H1 (cell line): ENCODE measurements at regions not wholly inside any gene's neighbourhood (a gene's known extent, or its start where the extent isn't known, plus 50 kb on each side); places are given as distances from the start of the nearest gene placed in this dataset.

Experiments
- CTCF ChIA-PET: fragments of 300-600 bp; sonication (Branson Sonifier 250); formaldehyde crosslinking; loops from one replicate; lab custom pipeline; 2021; ENCODE audit not compliant: partially characterized antibody; lab: Charles Lee
- POLR2A ChIA-PET: fragments of 300-600 bp; sonication (Branson Sonifier 250); formaldehyde crosslinking; loops from one replicate; lab custom pipeline; 2021; ENCODE audit warnings: inconsistent platforms; ENCODE audit not compliant: partially characterized antibody; lab: Charles Lee
- DNase-seq, 2 experiments: peaks; one replicate each; pipeline versions ENCODE4 v3.0.0 to v3.0.0-alpha.2; 2010 to 2022; ENCODE audit warnings: low spot score in 2 of 2, low read depth in 1 of 2, mixed read lengths in 1 of 2
- FAIRE-seq: peaks from 2 replicates; lab custom pipeline; 2011; peaks lifted over from hg19 to GRCh38; lab: Jason Lieb, UNC
- H2AFZ ChIP-seq: 2 replicates; pipeline ENCODE4 v1.8.1; 2012; ENCODE audit warnings: low read length, inconsistent platforms
- H2AK5ac ChIP-seq: 2 replicates; pipeline ENCODE4 v1.6.1; 2013; ENCODE audit warnings: low read depth, low read length
- H2BK120ac ChIP-seq: replicated peaks from 2 replicates; pipeline ENCODE3; 2013; ENCODE audit warnings: low read depth, low read length, inconsistent platforms
- H2BK12ac ChIP-seq: 2 replicates; pipeline ENCODE4 v1.6.1; 2013; ENCODE audit warnings: low read depth, low read length
- H2BK15ac ChIP-seq: 2 replicates; pipeline ENCODE4 v1.6.1; 2013; ENCODE audit warnings: low read length
- H2BK20ac ChIP-seq: 2 replicates; pipeline ENCODE4 v1.6.1; 2013; ENCODE audit warnings: low read length
- H2BK5ac ChIP-seq: 2 replicates; pipeline ENCODE4 v1.6.1; 2013; ENCODE audit warnings: low read depth, low read length
- H3K14ac ChIP-seq: 2 replicates; pipeline ENCODE4 v1.6.1; 2013; ENCODE audit warnings: inconsistent platforms; ENCODE audit not compliant: insufficient read length
- H3K18ac ChIP-seq: 2 replicates; pipeline ENCODE4 v1.6.1; 2013; ENCODE audit warnings: low read length; ENCODE audit errors: extremely low read depth
- H3K23ac ChIP-seq: 2 replicates; pipeline ENCODE4 v1.6.1; 2013; ENCODE audit warnings: inconsistent platforms; ENCODE audit not compliant: insufficient read length
- H3K23me2 ChIP-seq: 2 replicates; pipeline ENCODE4 v1.6.1; 2013; ENCODE audit warnings: low read depth, low read length
- H3K27ac ChIP-seq: 2 replicates; pipeline ENCODE4 v1.6.1; 2011; ENCODE audit warnings: low read depth, low read length, inconsistent platforms
- H3K27me3 ChIP-seq, 4 experiments: replicated peaks in 1 of 4; 1 replicate in 1 of 4; 2 replicates in 3 of 4; pipeline versions ENCODE4 v1.6.1 to v1.8.1; 2011 to 2013; ENCODE audit warnings: low read length in 3 of 4, mild to moderate bottlenecking in 3 of 4, inconsistent platforms in 2 of 4, mixed read lengths in 2 of 4, moderate library complexity in 1 of 4; ENCODE audit not compliant: control insufficient read depth in 3 of 4, insufficient read depth in 3 of 4; ENCODE audit errors: extremely low read depth in 1 of 4
- H3K36me3 ChIP-seq, 4 experiments: 2 replicates each; pipeline versions ENCODE4 v1.6.1 to v1.8.1; 2011 to 2013; ENCODE audit warnings: mild to moderate bottlenecking in 4 of 4, low read length in 3 of 4, moderate library complexity in 2 of 4, control low read depth in 1 of 4, inconsistent platforms in 1 of 4; ENCODE audit not compliant: insufficient read depth in 4 of 4, control insufficient read depth in 2 of 4
- H3K4ac ChIP-seq: replicated peaks from 2 replicates; pipeline ENCODE3; 2013; ENCODE audit warnings: low read length, low read depth, mixed read lengths, inconsistent platforms; ENCODE audit not compliant: insufficient read length
- H3K4me1 ChIP-seq, 4 experiments: replicated peaks in 1 of 4; 1 replicate in 1 of 4; 2 replicates in 3 of 4; pipeline versions ENCODE4 v1.6.1 to v1.8.1; 2011 to 2013; ENCODE audit warnings: low read length in 3 of 4, inconsistent platforms in 2 of 4, mixed read lengths in 1 of 4; ENCODE audit not compliant: insufficient read depth in 4 of 4, control insufficient read depth in 3 of 4
- H3K4me2 ChIP-seq, 2 experiments: 2 replicates each; pipeline versions ENCODE4 v1.6.1 to v1.8.1; 2011 to 2013; ENCODE audit warnings: low read depth in 2 of 2, low read length in 2 of 2, control low read depth in 1 of 2, inconsistent platforms in 1 of 2, mild to moderate bottlenecking in 1 of 2; ENCODE audit not compliant: insufficient read depth in 1 of 2
- H3K4me3 ChIP-seq, 4 experiments: fragments of 200-600, 300-600 bp in 1 of 4; sonication (generic), shearing (Covaris generic), sonication (Bioruptor Twin) in 1 of 4; 2 replicates each; pipeline versions ENCODE4 v1.5.1 to v1.8.1; 2011 to 2016; ENCODE audit warnings: low read length in 4 of 4, low read depth in 3 of 4, control low read depth in 2 of 4, inconsistent platforms in 2 of 4, mild to moderate bottlenecking in 2 of 4, mixed read lengths in 1 of 4, moderate library complexity in 1 of 4; ENCODE audit not compliant: insufficient read depth in 2 of 4; ENCODE audit errors: extremely low read depth in 1 of 4
- H3K56ac ChIP-seq: replicated peaks from 2 replicates; pipeline ENCODE3; 2013; ENCODE audit warnings: low read depth, mild to moderate bottlenecking, mixed read lengths, low read length, inconsistent platforms; ENCODE audit not compliant: insufficient read length
- H3K79me1 ChIP-seq: 2 replicates; pipeline ENCODE4 v1.6.1; 2013; ENCODE audit warnings: low read depth, low read length, control low read depth
- H3K79me2 ChIP-seq, 2 experiments: 2 replicates each; pipeline versions ENCODE4 v1.6.1 to v1.8.1; 2012 to 2013; ENCODE audit warnings: low read length in 2 of 2, mild to moderate bottlenecking in 2 of 2, inconsistent platforms in 1 of 2; ENCODE audit not compliant: insufficient read depth in 2 of 2, control insufficient read depth in 1 of 2
- H3K9ac ChIP-seq, 4 experiments: replicated peaks in 1 of 4; 1 replicate in 1 of 4; 2 replicates in 3 of 4; pipeline versions ENCODE4 v1.6.1 to v1.8.1; 2011 to 2013; ENCODE audit warnings: low read depth in 3 of 4, low read length in 3 of 4, control low read depth in 2 of 4, mild to moderate bottlenecking in 2 of 4, moderate library complexity in 2 of 4, inconsistent platforms in 1 of 4; ENCODE audit errors: extremely low read depth in 1 of 4
- H3K9me3 ChIP-seq, 2 experiments: 2 replicates each; pipeline versions ENCODE4 v1.6.1 to v1.8.1; 2012 to 2013; ENCODE audit warnings: mild to moderate bottlenecking in 2 of 2, moderate library complexity in 2 of 2, control low read depth in 1 of 2, inconsistent platforms in 1 of 2, low read depth in 1 of 2, low read length in 1 of 2, mixed read lengths in 1 of 2; ENCODE audit not compliant: insufficient read depth in 2 of 2
- H4K20me1 ChIP-seq, 2 experiments: replicated peaks in 1 of 2; 2 replicates each; pipeline versions ENCODE3 to v1.8.1; 2011 to 2013; ENCODE audit warnings: inconsistent platforms in 2 of 2, low read length in 2 of 2, mild to moderate bottlenecking in 1 of 2; ENCODE audit not compliant: insufficient read depth in 2 of 2, control insufficient read depth in 1 of 2
- H4K5ac ChIP-seq: 2 replicates; pipeline ENCODE4 v1.6.1; 2013; ENCODE audit warnings: low read length, low read depth, mixed read lengths, inconsistent platforms; ENCODE audit not compliant: insufficient read length
- H4K8ac ChIP-seq: 2 replicates; pipeline ENCODE4 v1.8.0; 2013; ENCODE audit warnings: mild to moderate bottlenecking, moderate library complexity, low read length, inconsistent platforms; ENCODE audit not compliant: insufficient read depth; ENCODE audit errors: extremely low read depth
- H4K91ac ChIP-seq: replicated peaks from 2 replicates; pipeline ENCODE3; 2013; ENCODE audit warnings: low read length, mixed read lengths, inconsistent platforms; ENCODE audit not compliant: insufficient read length
- ASH2L ChIP-seq: fragments of 200-600, 300-600 bp; sonication (generic); IDR thresholded peaks from one replicate; pipeline ENCODE4 v1.7.1; 2017; ENCODE audit warnings: low read length
- CBX8 ChIP-seq: fragments of 300-800, 300-1000 bp; sonication (generic); IDR thresholded peaks from 2 replicates; pipeline ENCODE4 v1.7.1; 2016; ENCODE audit warnings: low read depth, low read length, borderline replicate concordance
- FOSL1 ChIP-seq: IDR thresholded peaks from 2 replicates; pipeline ENCODE4 v1.6.1; 2011; ENCODE audit warnings: mild to moderate bottlenecking, low read depth, low read length, moderate library complexity; ENCODE audit not compliant: insufficient read depth
- GTF2F1 ChIP-seq: IDR thresholded peaks from 2 replicates; pipeline ENCODE4 v1.6.1; 2012; ENCODE audit warnings: low read depth, low read length, improper control_type of control experiment, borderline replicate concordance
- KDM1A ChIP-seq: fragments of 200-600, 300-600 bp; sonication (generic); IDR thresholded peaks from 2 replicates; pipeline ENCODE4 v1.7.1; 2016; ENCODE audit warnings: mild to moderate bottlenecking, low read length, borderline replicate concordance
- KDM4A ChIP-seq: IDR thresholded peaks from one replicate; pipeline ENCODE4 v1.7.1; 2012; ENCODE audit warnings: low read depth, mild to moderate bottlenecking, moderate library complexity, low read length, inconsistent platforms; ENCODE audit not compliant: severe bottlenecking
- KDM5A ChIP-seq: fragments of 200-600 bp; IDR thresholded peaks from 2 replicates; pipeline ENCODE4 v1.7.1; 2012; ENCODE audit warnings: mild to moderate bottlenecking, low read length, inconsistent platforms, mixed read lengths
- NANOG ChIP-seq: IDR thresholded peaks from 2 replicates; pipeline ENCODE4 v1.6.1; 2011; ENCODE audit warnings: low read length, low read depth, mild to moderate bottlenecking, inconsistent platforms; ENCODE audit not compliant: insufficient read depth, poor library complexity, severe bottlenecking
- SP4 ChIP-seq: IDR thresholded peaks from 2 replicates; pipeline ENCODE4 v1.6.1; 2012; ENCODE audit warnings: low read length, inconsistent platforms
- TAF7 ChIP-seq: optimal IDR thresholded peaks from 2 replicates; pipeline ENCODE3; 2011; ENCODE audit warnings: low read depth, mild to moderate bottlenecking, inconsistent platforms, low read length, moderate library complexity, borderline replicate concordance
- TCF12 ChIP-seq: IDR thresholded peaks from 2 replicates; pipeline ENCODE4 v1.6.1; 2011; ENCODE audit warnings: low read depth, mild to moderate bottlenecking, low read length
- TEAD4 ChIP-seq: IDR thresholded peaks from 2 replicates; pipeline ENCODE4 v1.6.1; 2012; ENCODE audit warnings: low read depth, low read length, inconsistent platforms, mixed read lengths
- WGBS, 2 experiments: shearing (Covaris generic) in 1 of 2; methylation state at CpG; one replicate each; pipeline versions ENCODE4 v1.1.6 to v1.1.7; 2013 to 2015; ENCODE audit warnings: low lambda C conversion rate in 2 of 2, mixed read lengths in 2 of 2, inconsistent platforms in 1 of 2, low coverage in 1 of 2, missing lambda C conversion rate in 1 of 2; ENCODE audit not compliant: insufficient replicate concordance in 2 of 2, insufficient coverage in 1 of 2, insufficient read length in 1 of 2; ENCODE audit errors: extremely low coverage in 1 of 2, missing lambda C conversion rate in 1 of 2; 5-methylcytosine and 5-hydroxymethylcytosine counted together
- TF ChIP-seq, protein P1 (sequence below): IDR thresholded peaks from 2 replicates; pipeline ENCODE4 v1.6.1; 2011; ENCODE audit warnings: low read length, improper control_type of control experiment
- TF ChIP-seq, protein P2 (sequence below): IDR thresholded peaks from 2 replicates; pipeline ENCODE4 v1.6.1; 2012; ENCODE audit warnings: inconsistent platforms

DNA sequence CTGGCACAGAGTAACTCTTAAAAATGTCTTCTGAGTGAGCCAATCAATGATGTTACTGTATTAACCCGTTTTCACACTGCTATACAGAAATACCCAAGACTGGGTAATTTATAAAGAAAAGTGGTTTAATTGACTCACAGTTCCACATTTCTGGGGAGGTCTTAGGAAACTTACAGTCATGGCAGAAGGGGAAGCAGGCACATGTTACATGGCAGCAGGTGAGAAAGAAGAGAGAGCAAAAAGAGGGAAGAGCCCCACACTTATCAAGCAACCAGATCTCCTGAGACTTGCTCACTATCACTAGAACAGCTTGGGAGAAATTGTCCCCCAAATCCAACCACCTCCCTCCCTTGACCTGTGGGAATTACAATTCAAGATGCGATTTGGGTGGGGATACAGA is 97.6 kb upstream of the MIR17HG start:
- H3K4ac ChIP-seq, result no peak overlapping the region
- H2BK20ac ChIP-seq, result no peak overlapping the region
- DNase-seq (no peak), FAIRE-seq (no peak)
- H3K36me3 ChIP-seq, result no peaks in the 10 kb centered on the region
- no peak overlapping the region for H3K23ac ChIP-seq
- H3K9ac ChIP-seq, result no peak overlapping the region
- H3K79me2 ChIP-seq, result no peaks in the 10 kb centered on the region
- H2BK12ac ChIP-seq, result no peak overlapping the region
- no peak overlapping the region for H2BK15ac ChIP-seq
- ChIA-PET POLR2A (no interaction called here), CTCF (interaction anchor here (0.8 kb wide), 1 partner anchor 281 kb away, joined by 3 read pairs; no protein-coding TSS in a partner anchor)
- H2BK120ac ChIP-seq, result no peak overlapping the region
- H2AK5ac ChIP-seq, result no peak overlapping the region
- H3K23me2 ChIP-seq, result no peaks in the 10 kb centered on the region; the same call in 1 of the 2 replicates
- no peak overlapping the region for H2AFZ ChIP-seq
- H3K4me2 ChIP-seq, result no peak overlapping the region
- no peak overlapping the region for H4K8ac ChIP-seq
- H2BK5ac ChIP-seq, result no peak overlapping the region
- no peaks in the 10 kb centered on the region for H4K20me1 ChIP-seq
- no peaks in the 10 kb centered on the region for H3K9me3 ChIP-seq
- WGBS, 2 experiments, result 86% methylated on average over 2 of the region's 2 CpGs; no CpG with 5 or more reads in 1 of the 2 experiments
- H3K27ac ChIP-seq, result no peak overlapping the region
- H3K18ac ChIP-seq, result no peak overlapping the region
- H3K4me3 ChIP-seq, result no peak overlapping the region
- H3K79me1 ChIP-seq, result no peaks in the 10 kb centered on the region
- H4K91ac ChIP-seq, result no peak overlapping the region
- no peak overlapping the region for H3K14ac ChIP-seq
- H3K4me1 ChIP-seq, result peaks cover 0 to 4% (median 0%) of the 10 kb centered on the region in 4 experiments; a peak in 2 of 7 replicates
- no peak overlapping the region for H3K56ac ChIP-seq
- no peak overlapping the region for H4K5ac ChIP-seq
- no peaks in the 10 kb centered on the region for H3K27me3 ChIP-seq
- TF ChIP-seq TEAD4 (no peak), GTF2F1 (no peak), NANOG (no peak), KDM4A (no peak), ASH2L (no peak), SP4 (no peak), KDM5A (no peak), FOSL1 (no peak), KDM1A (no peak), CBX8 (no peak), TAF7 (no peak), TCF12 (no peak)
- TF ChIP-seq, protein P1, sequence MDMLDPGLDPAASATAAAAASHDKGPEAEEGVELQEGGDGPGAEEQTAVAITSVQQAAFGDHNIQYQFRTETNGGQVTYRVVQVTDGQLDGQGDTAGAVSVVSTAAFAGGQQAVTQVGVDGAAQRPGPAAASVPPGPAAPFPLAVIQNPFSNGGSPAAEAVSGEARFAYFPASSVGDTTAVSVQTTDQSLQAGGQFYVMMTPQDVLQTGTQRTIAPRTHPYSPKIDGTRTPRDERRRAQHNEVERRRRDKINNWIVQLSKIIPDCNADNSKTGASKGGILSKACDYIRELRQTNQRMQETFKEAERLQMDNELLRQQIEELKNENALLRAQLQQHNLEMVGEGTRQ, result no peak
- TF ChIP-seq, protein P2, sequence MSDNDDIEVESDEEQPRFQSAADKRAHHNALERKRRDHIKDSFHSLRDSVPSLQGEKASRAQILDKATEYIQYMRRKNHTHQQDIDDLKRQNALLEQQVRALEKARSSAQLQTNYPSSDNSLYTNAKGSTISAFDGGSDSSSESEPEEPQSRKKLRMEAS, result no peak
